Breast epithelium (tissue), 4 donors: ENCODE measurements at regions not wholly inside any gene's neighbourhood (a gene's known extent, or its start where the extent isn't known, plus 50 kb on each side); places are given as distances from the start of the nearest gene placed in this dataset.

Experiments
- DNase-seq, 2 donors: peaks; one replicate each; pipeline ENCODE4 v3.0.0-alpha.2; 2019; ENCODE audit warnings: low spot score in 2 of 2
- H3K27ac ChIP-seq, 2 donors: fragments of 200-600 bp; sonication (generic) in 1 of 2; one replicate each; pipeline ENCODE4 v1.5.1; 2016 to 2019; ENCODE audit warnings: mild to moderate bottlenecking in 1 of 2
- H3K27me3 ChIP-seq, 2 donors: fragments of 200-600 bp; sonication (generic) in 1 of 2; one replicate each; pipeline versions ENCODE4 v1.5.1 to v1.6.0; 2017 to 2019; ENCODE audit warnings: control low read depth in 1 of 2, mild to moderate bottlenecking in 1 of 2
- H3K36me3 ChIP-seq: fragments of 200-600 bp; one replicate; pipeline ENCODE4 v1.5.1; 2019
- H3K4me1 ChIP-seq, 2 donors: fragments of 200-600 bp; sonication (generic); one replicate each; pipeline ENCODE4 v1.5.1; 2016 to 2019; ENCODE audit warnings: control low read depth in 1 of 2
- H3K4me3 ChIP-seq, 3 donors: fragments of 200-600 bp; sonication (generic); 1 replicate in 2 of 3; 2 replicates in 1 of 3; pipeline ENCODE4 v1.5.1; 2016 to 2019; ENCODE audit warnings: mild to moderate bottlenecking in 3 of 3, moderate library complexity in 2 of 3
- H3K9me3 ChIP-seq, 2 donors: fragments of 200-600 bp; sonication (generic) in 1 of 2; one replicate each; pipeline ENCODE4 v1.5.1; 2016 to 2019; ENCODE audit warnings: control low read depth in 1 of 2
- CTCF ChIP-seq, 3 donors: fragments of 450-650 bp; IDR thresholded peaks; one replicate each; pipeline ENCODE4 v1.5.1; 2016 to 2017; ENCODE audit warnings: antibody characterized with exemption in 3 of 3, mild to moderate bottlenecking in 3 of 3, moderate library complexity in 3 of 3
- POLR2A ChIP-seq: fragments of 450-650 bp; IDR thresholded peaks from one replicate; pipeline ENCODE4 v1.6.1; 2016; ENCODE audit warnings: antibody characterized with exemption, mild to moderate bottlenecking, moderate library complexity
- POLR2AphosphoS5 ChIP-seq, 3 donors: sonication (generic); formaldehyde crosslinking; IDR thresholded peaks; one replicate each; pipeline ENCODE4 v1.6.1; 2017; ENCODE audit warnings: antibody characterized with exemption in 3 of 3
- intact Hi-C: fragments of 100-400 bp; cut with DNase I; formaldehyde crosslinking; loops from one replicate; pipeline ENCODE4 v1.15.1; 2023; ENCODE audit warnings: low total_unique reads

GRCh38 chr12:118608770-118609344 is 232.5 kb downstream of the SUDS3 start:
- intact Hi-C loops, result no loop called here
- H3K27me3 ChIP-seq, result no peaks in the 10 kb centered on the region
- DNase-seq, result no peak
- H3K9me3 ChIP-seq, result peaks cover 5 to 15% of the 10 kb centered on the region in 2 donors
- H3K27ac ChIP-seq, result no peak overlapping the region
- no peaks in the 10 kb centered on the region for H3K4me1 ChIP-seq
- H3K4me3 ChIP-seq, result no peak overlapping the region
- no peak for TF ChIP-seq POLR2AphosphoS5 (IDR thresholded peaks at IDR 0.05)
- TF ChIP-seq CTCF (IDR thresholded peaks at IDR 0.05), result no peak
- H3K36me3 ChIP-seq, result no peaks in the 10 kb centered on the region

GRCh38 chr12:118611295-118611694 is 234.9 kb downstream of the SUDS3 start:
- H3K4me1 ChIP-seq, result no peaks in the 10 kb centered on the region
- intact Hi-C loops, result loop anchor here (1.0 kb wide), 1 partner anchor 18 kb away; no protein-coding TSS in a partner anchor
- H3K4me3 ChIP-seq, result no peak overlapping the region
- no peaks in the 10 kb centered on the region for H3K27me3 ChIP-seq
- H3K27ac ChIP-seq, result no peak overlapping the region
- H3K36me3 ChIP-seq, result no peaks in the 10 kb centered on the region
- TF ChIP-seq POLR2A (no peak), POLR2AphosphoS5 (IDR thresholded peaks at IDR 0.05) (no peak)
- no peak for DNase-seq
- H3K9me3 ChIP-seq, result peaks cover 5 to 16% of the 10 kb centered on the region in 2 donors

- TF ChIP-seq POLR2A (no peak), POLR2AphosphoS5 (IDR thresholded peaks at IDR 0.05) (no peak), CTCF (IDR thresholded peaks at IDR 0.05) (no peak)
- no peaks in the 10 kb centered on the region for H3K36me3 ChIP-seq
- H3K27me3 ChIP-seq, result no peaks in the 10 kb centered on the region
- no peak overlapping the region for H3K4me3 ChIP-seq
- intact Hi-C loops, result loop anchor here (1.0 kb wide), 1 partner anchor 18 kb away; no protein-coding TSS in a partner anchor
- DNase-seq, result no peak
- H3K27ac ChIP-seq, result no peak overlapping the region
- H3K9me3 ChIP-seq, result peaks cover 5 to 16% of the 10 kb centered on the region in 2 donors
- no peaks in the 10 kb centered on the region for H3K4me1 ChIP-seq
Measured at GRCh38 chr12:118611770-118612169, 235.4 kb downstream of the SUDS3 start.

GRCh38 chr12:118617611-118618450 is 241.5 kb downstream of the SUDS3 start:
- Histone ChIP-seq H3K27me3 (no peaks in the 10 kb centered on the region), H3K27ac (no peak overlapping the region), H3K36me3 (no peaks in the 10 kb centered on the region), H3K4me3 (no peak overlapping the region), H3K9me3 (peaks cover 5 to 11% of the 10 kb centered on the region in 2 donors), H3K4me1 (no peaks in the 10 kb centered on the region)
- no peak for TF ChIP-seq CTCF (IDR thresholded peaks at IDR 0.05)
- TF ChIP-seq POLR2AphosphoS5 (IDR thresholded peaks at IDR 0.05), result no peak
- no peak for TF ChIP-seq POLR2A
- no peak for DNase-seq
- intact Hi-C loops, result no loop called here

GRCh38 chr12:118618695-118619094 is 242.3 kb downstream of the SUDS3 start:
- no peak for DNase-seq

More at GRCh38 chr12:118618695-118619094, 242.3 kb downstream of the SUDS3 start:
- TF ChIP-seq POLR2AphosphoS5 (IDR thresholded peaks at IDR 0.05) (no peak), POLR2A (no peak), CTCF (IDR thresholded peaks at IDR 0.05) (no peak)
- no peak overlapping the region for H3K27ac ChIP-seq
- no peak overlapping the region for H3K4me3 ChIP-seq
- no peaks in the 10 kb centered on the region for H3K36me3 ChIP-seq
- no peaks in the 10 kb centered on the region for H3K4me1 ChIP-seq
- H3K9me3 ChIP-seq, result peaks cover 0 to 3% of the 10 kb centered on the region in 2 donors
- intact Hi-C loops, result no loop called here
- no peaks in the 10 kb centered on the region for H3K27me3 ChIP-seq
